ENCODE measurements at regions not wholly inside any gene's neighbourhood (a gene's known extent, or its start where the extent isn't known, plus 50 kb on each side); places are given as distances from the start of the nearest gene placed in this dataset.

DNA sequence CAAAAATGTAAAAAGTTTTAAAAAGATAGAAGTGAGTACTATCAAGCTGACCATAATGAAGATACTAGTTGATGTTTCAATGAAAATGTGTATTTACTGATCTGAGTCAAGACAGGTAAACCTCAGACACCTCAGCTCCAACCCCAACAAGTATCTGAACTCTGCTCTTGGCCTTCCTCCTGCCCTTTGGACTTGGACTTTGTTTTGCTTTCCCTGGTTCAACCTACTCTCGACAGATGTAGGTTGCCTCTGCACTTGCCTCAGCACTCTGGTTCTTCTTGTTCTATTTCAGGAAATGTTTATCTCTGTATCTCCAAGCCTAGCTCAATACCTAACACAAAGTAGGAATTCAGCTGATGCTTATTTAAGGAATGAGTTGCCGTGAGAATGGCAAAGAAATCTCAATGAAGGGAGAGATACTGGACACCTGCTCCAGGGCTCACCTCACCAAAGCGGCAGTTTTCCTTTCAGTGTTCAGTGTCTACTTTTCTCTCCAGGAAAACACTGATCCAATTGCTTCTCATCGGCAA lies 248.8 kb upstream of the CTAGE1 start:
- H3K27ac ChIP-seq: no peak overlapping the region
- H3K4me3 ChIP-seq: no peak overlapping the region
- TF ChIP-seq CTCF (IDR thresholded peaks at IDR 0.05): no peak
- no peak for DNase-seq (ENCODE audit: low spot score)

DNA sequence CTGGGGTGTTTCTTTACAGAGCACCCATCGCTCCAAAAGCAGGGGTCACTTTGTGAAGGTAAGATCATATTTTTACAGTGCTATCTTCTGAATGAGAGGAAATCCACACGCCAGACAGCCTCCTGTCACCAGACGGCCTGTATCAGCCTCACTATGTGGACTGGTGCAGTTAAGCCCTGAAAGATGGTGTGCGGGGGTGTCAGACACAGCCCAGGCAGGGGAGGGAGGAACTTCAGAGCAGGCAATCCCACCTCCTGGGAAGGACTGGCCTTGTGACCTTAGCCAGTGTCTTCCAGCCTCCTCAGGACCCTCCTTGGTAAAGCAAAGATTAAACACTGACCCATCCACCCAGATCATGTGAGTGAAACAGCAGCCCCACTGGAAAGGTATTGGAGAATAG lies 249.4 kb upstream of the CTAGE1 start:
- TF ChIP-seq CTCF (IDR thresholded peaks at IDR 0.05): no peak
- H3K27ac ChIP-seq: no peak overlapping the region

GRCh38 chr18:22667616-22668422 lies 250.1 kb upstream of the CTAGE1 start:
- H3K27ac ChIP-seq: peak overlapping the region in 1 of 2 donors; percentile 25
- no peak overlapping the region for H3K4me3 ChIP-seq
- DNase-seq (ENCODE audit: low spot score): no peak
- TF ChIP-seq CTCF (IDR thresholded peaks at IDR 0.05): no peak

More for the DNA sequence above, 249.4 kb upstream of the CTAGE1 start:
- no peak for DNase-seq (ENCODE audit: low spot score)
- no peak overlapping the region for H3K4me3 ChIP-seq

- no peak for TF ChIP-seq CTCF (IDR thresholded peaks at IDR 0.05)
- peak overlapping the region in 1 of 2 donors; percentile 25 for H3K27ac ChIP-seq
- no peak for DNase-seq (ENCODE audit: low spot score)
- H3K4me3 ChIP-seq: no peak overlapping the region
Observed at GRCh38 chr18:22668496-22668895, 250.8 kb upstream of the CTAGE1 start.

- no peak overlapping the region for H3K27ac ChIP-seq
- DNase-seq (ENCODE audit: low spot score): no peak
- no peak overlapping the region for H3K4me3 ChIP-seq
- no peak for TF ChIP-seq CTCF (IDR thresholded peaks at IDR 0.05)
Observed at GRCh38 chr18:22670914-22671313, 253.2 kb upstream of the CTAGE1 start.

GRCh38 chr18:22673182-22673862 lies 255.6 kb upstream of the CTAGE1 start:
- H3K4me3 ChIP-seq: no peak overlapping the region
- no peak for TF ChIP-seq CTCF (IDR thresholded peaks at IDR 0.05)
- DNase-seq (ENCODE audit: low spot score): no peak
- H3K27ac ChIP-seq: no peak overlapping the region

All from coronary artery (tissue), 2 donors.